Liver (tissue), 8 donors: ENCODE measurements at regions not wholly inside any gene's neighbourhood (a gene's known extent, or its start where the extent isn't known, plus 50 kb on each side); places are given as distances from the start of the nearest gene placed in this dataset.

Source experiments
- DNase-seq: peaks from one replicate; pipeline ENCODE4 v3.0.0-alpha.2; 2017; ENCODE audit warnings: low spot score
- H3K27ac ChIP-seq, 2 donors: one replicate each; pipeline ENCODE4 v1.7.0; 2013; ENCODE audit warnings: inconsistent platforms in 2 of 2, low read length in 2 of 2, control low read depth in 1 of 2, low read depth in 1 of 2, mild to moderate bottlenecking in 1 of 2
- H3K27me3 ChIP-seq, 4 donors: one replicate each; pipeline versions ENCODE4 v1.6.1 to v1.7.0; 2013; ENCODE audit warnings: low read length in 3 of 4, inconsistent platforms in 1 of 4, mild to moderate bottlenecking in 1 of 4, moderate library complexity in 1 of 4; ENCODE audit not compliant: control insufficient read depth in 4 of 4, insufficient read depth in 4 of 4
- H3K36me3 ChIP-seq, 4 donors: one replicate each; pipeline versions ENCODE4 v1.6.1 to v1.7.0; 2013; ENCODE audit warnings: low read length in 3 of 4, mild to moderate bottlenecking in 3 of 4, low read depth in 1 of 4, moderate library complexity in 1 of 4; ENCODE audit not compliant: control insufficient read depth in 4 of 4, insufficient read depth in 3 of 4
- H3K4me1 ChIP-seq, 4 donors: one replicate each; pipeline versions ENCODE4 v1.6.1 to v1.7.0; 2013; ENCODE audit warnings: low read length in 3 of 4, mild to moderate bottlenecking in 3 of 4, moderate library complexity in 1 of 4; ENCODE audit not compliant: control insufficient read depth in 4 of 4, insufficient read depth in 4 of 4
- H3K4me3 ChIP-seq, 3 donors: one replicate each; pipeline versions ENCODE4 v1.6.1 to v1.7.0; 2013; ENCODE audit warnings: low read length in 3 of 3, control low read depth in 1 of 3, low read depth in 1 of 3, mild to moderate bottlenecking in 1 of 3
- H3K9ac ChIP-seq, 2 donors: one replicate each; pipeline ENCODE4 v1.7.0; 2013; ENCODE audit warnings: low read length in 2 of 2, mild to moderate bottlenecking in 2 of 2, moderate library complexity in 2 of 2, control low read depth in 1 of 2, low read depth in 1 of 2
- H3K9me3 ChIP-seq, 4 donors: one replicate each; pipeline versions ENCODE4 v1.6.1 to v1.7.0; 2013; ENCODE audit warnings: low read length in 3 of 4; ENCODE audit not compliant: control insufficient read depth in 4 of 4
- ATF3 ChIP-seq: IDR thresholded peaks from 2 replicates; pipeline ENCODE4 v1.6.1; 2016; ENCODE audit warnings: antibody characterized with exemption
- EGR1 ChIP-seq, 2 donors: IDR thresholded peaks; 2 replicates each; pipeline ENCODE4 v1.6.1; 2016 to 2018; ENCODE audit warnings: antibody characterized with exemption in 2 of 2, low read depth in 2 of 2
- FOXA1 ChIP-seq: IDR thresholded peaks from 2 replicates; pipeline ENCODE4 v1.6.1; 2016; ENCODE audit warnings: antibody characterized with exemption
- FOXA2 ChIP-seq: IDR thresholded peaks from 2 replicates; pipeline ENCODE4 v1.6.1; 2016; ENCODE audit warnings: antibody characterized with exemption
- HNF4A ChIP-seq, 2 donors: conservative IDR thresholded peaks; 2 replicates each; pipeline ENCODE4 v1.6.1; 2016; ENCODE audit warnings: antibody characterized with exemption in 2 of 2, mild to moderate bottlenecking in 2 of 2
- HNF4G ChIP-seq: IDR thresholded peaks from 2 replicates; pipeline ENCODE4 v1.6.1; 2016; ENCODE audit warnings: antibody characterized with exemption
- JUND ChIP-seq, 2 donors: IDR thresholded peaks; 2 replicates each; pipeline ENCODE4 v1.6.1; 2016; ENCODE audit warnings: antibody characterized with exemption in 2 of 2
- MAX ChIP-seq: IDR thresholded peaks from 2 replicates; pipeline ENCODE4 v1.6.1; 2016; ENCODE audit warnings: antibody characterized with exemption
- NR2F2 ChIP-seq: IDR thresholded peaks from 2 replicates; pipeline ENCODE4 v1.6.1; 2016; ENCODE audit warnings: antibody characterized with exemption
- RAD21 ChIP-seq, 2 donors: IDR thresholded peaks; 2 replicates each; pipeline ENCODE4 v1.6.1; 2016; ENCODE audit warnings: antibody characterized with exemption in 2 of 2, mild to moderate bottlenecking in 2 of 2
- REST ChIP-seq: IDR thresholded peaks from 2 replicates; pipeline ENCODE4 v1.6.1; 2016; ENCODE audit warnings: antibody characterized with exemption, mild to moderate bottlenecking
- SP1 ChIP-seq: IDR thresholded peaks from 2 replicates; pipeline ENCODE4 v1.6.1; 2018; ENCODE audit warnings: antibody characterized with exemption, mild to moderate bottlenecking
- TAF1 ChIP-seq: conservative IDR thresholded peaks from 2 replicates; pipeline ENCODE4 v1.6.1; 2016; ENCODE audit warnings: antibody characterized with exemption, mild to moderate bottlenecking
- YY1 ChIP-seq: IDR thresholded peaks from 2 replicates; pipeline ENCODE4 v1.6.1; 2016; ENCODE audit warnings: antibody characterized with exemption, mild to moderate bottlenecking
- whole genome bisulfite sequencing: extraction: QIAGEN DNeasy Blood & Tissue Kit; methylation state at CpG from one replicate; pipeline ENCODE4 v1.1.7; 2013; 5-methylcytosine and 5-hydroxymethylcytosine counted together
- TF ChIP-seq, protein P1 (sequence below): fragments of 150-350 bp; IDR thresholded peaks from 2 replicates; pipeline ENCODE4 v1.5.1; 2017; ENCODE audit warnings: improper control_type of control experiment, low read depth, low read length; ENCODE audit not compliant: missing input control
- TF ChIP-seq, protein P2 (sequence below): IDR thresholded peaks from 2 replicates; pipeline ENCODE4 v1.6.1; 2016; ENCODE audit warnings: antibody characterized with exemption
- donor health status: healthy.
- donor health status: healthy.
- donor health status: healthy.
- donor health status: healthy.
- donor health status: healthy.

GRCh38 chr16:5385115-5385514, 287.5 kb upstream of the EEF2KMT start (continued):
- TF ChIP-seq, protein P1, sequence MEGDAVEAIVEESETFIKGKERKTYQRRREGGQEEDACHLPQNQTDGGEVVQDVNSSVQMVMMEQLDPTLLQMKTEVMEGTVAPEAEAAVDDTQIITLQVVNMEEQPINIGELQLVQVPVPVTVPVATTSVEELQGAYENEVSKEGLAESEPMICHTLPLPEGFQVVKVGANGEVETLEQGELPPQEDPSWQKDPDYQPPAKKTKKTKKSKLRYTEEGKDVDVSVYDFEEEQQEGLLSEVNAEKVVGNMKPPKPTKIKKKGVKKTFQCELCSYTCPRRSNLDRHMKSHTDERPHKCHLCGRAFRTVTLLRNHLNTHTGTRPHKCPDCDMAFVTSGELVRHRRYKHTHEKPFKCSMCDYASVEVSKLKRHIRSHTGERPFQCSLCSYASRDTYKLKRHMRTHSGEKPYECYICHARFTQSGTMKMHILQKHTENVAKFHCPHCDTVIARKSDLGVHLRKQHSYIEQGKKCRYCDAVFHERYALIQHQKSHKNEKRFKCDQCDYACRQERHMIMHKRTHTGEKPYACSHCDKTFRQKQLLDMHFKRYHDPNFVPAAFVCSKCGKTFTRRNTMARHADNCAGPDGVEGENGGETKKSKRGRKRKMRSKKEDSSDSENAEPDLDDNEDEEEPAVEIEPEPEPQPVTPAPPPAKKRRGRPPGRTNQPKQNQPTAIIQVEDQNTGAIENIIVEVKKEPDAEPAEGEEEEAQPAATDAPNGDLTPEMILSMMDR, result no peak
- TF ChIP-seq FOXA1 (no peak), YY1 (no peak), SP1 (no peak), JUND (IDR thresholded peaks at IDR 0.05) (no peak), HNF4A (conservative IDR thresholded peaks at IDR 0.05) (no peak), ATF3 (no peak), RAD21 (IDR thresholded peaks at IDR 0.05) (no peak), NR2F2 (no peak)

DNA sequence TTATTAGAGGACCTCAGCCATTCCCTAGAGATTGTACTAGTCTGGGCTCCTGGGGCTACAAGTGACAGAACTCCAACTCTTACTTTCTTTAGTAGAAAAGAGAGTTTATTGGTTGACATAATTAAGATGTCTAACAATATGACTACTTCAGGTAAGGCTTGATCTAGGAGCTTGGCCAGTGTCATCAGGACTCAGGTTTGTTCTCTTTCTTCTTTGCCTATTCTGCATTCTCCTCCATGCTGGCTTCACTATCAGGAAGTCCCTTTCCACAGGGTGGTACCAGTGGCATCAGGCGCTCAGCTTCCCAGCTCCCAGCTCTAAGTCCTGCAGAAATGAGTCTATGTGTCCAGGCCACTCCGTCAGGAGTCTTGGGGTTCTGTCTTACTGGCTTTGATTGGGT, 286.1 kb upstream of the EEF2KMT start:
- DNase-seq, result no peak
- no peak overlapping the region for H3K9ac ChIP-seq
- WGBS, result 72% methylated on average over 2 of the region's 2 CpGs
- no peaks in the 10 kb centered on the region for H3K4me1 ChIP-seq
- no peak overlapping the region for H3K4me3 ChIP-seq
- TF ChIP-seq, protein P2, sequence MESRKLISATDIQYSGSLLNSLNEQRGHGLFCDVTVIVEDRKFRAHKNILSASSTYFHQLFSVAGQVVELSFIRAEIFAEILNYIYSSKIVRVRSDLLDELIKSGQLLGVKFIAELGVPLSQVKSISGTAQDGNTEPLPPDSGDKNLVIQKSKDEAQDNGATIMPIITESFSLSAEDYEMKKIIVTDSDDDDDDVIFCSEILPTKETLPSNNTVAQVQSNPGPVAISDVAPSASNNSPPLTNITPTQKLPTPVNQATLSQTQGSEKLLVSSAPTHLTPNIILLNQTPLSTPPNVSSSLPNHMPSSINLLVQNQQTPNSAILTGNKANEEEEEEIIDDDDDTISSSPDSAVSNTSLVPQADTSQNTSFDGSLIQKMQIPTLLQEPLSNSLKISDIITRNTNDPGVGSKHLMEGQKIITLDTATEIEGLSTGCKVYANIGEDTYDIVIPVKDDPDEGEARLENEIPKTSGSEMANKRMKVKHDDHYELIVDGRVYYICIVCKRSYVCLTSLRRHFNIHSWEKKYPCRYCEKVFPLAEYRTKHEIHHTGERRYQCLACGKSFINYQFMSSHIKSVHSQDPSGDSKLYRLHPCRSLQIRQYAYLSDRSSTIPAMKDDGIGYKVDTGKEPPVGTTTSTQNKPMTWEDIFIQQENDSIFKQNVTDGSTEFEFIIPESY, result no peak
- TF ChIP-seq RAD21 (IDR thresholded peaks at IDR 0.05) (no peak), JUND (IDR thresholded peaks at IDR 0.05) (no peak), HNF4A (conservative IDR thresholded peaks at IDR 0.05) (no peak), MAX (no peak), EGR1 (IDR thresholded peaks at IDR 0.05; ENCODE audit: low read depth in 2 of 2) (no peak), NR2F2 (no peak), REST (no peak), TAF1 (no peak), FOXA1 (no peak), HNF4G (no peak), FOXA2 (no peak), ATF3 (no peak), YY1 (no peak)
- H3K36me3 ChIP-seq, result no peaks in the 10 kb centered on the region
- peaks cover 0 to 14% (median 4%) of the 10 kb centered on the region in 4 donors for H3K9me3 ChIP-seq
- peaks cover 0 to 2% (median 0%) of the 10 kb centered on the region in 4 donors for H3K27me3 ChIP-seq
- H3K27ac ChIP-seq, result no peak overlapping the region
